GM12878 (cell line): ENCODE measurements at regions not wholly inside any gene's neighbourhood (a gene's known extent, or its start where the extent isn't known, plus 50 kb on each side); places are given as distances from the start of the nearest gene placed in this dataset.

Experiments
- ATAC-seq: fragments of 200-7000 bp; cut with Tn5 transposase; 3 replicates; pipeline ENCODE4 v1.9.1; 2020; ENCODE audit warnings: mild to moderate bottlenecking, moderate library complexity
- BruUV-seq: library from RNA; stranded (reverse); fragments of 400-500 nt; replicated peaks from 2 replicates; lab custom pipeline; 2021; lab: Mats Ljungman, UMichigan
- CTCF ChIA-PET: fragments of 300-600 bp; sonication (Branson Sonifier 250); formaldehyde crosslinking; extraction: SDS; loops from one replicate; lab custom pipeline; 2021; ENCODE audit warnings: inconsistent platforms; lab: Yijun Ruan, JAX
- POLR2A ChIA-PET: fragments of 350-600 bp; formaldehyde crosslinking; extraction: SDS; loops from one replicate; lab custom pipeline; 2021; ENCODE audit warnings: inconsistent platforms; lab: Charles Lee
- RAD21 ChIA-PET: fragments of 300-600 bp; sonication (Branson Sonifier 250); formaldehyde crosslinking; loops from one replicate; lab custom pipeline; 2023; ENCODE audit warnings: antibody characterized with exemption; ENCODE audit not compliant: unreplicated experiment; lab: Charles Lee
- SMC1A ChIA-PET: fragments of 300-600 bp; sonication (Branson Sonifier 250); formaldehyde crosslinking; loops from one replicate; lab custom pipeline; 2023; ENCODE audit not compliant: unreplicated experiment, uncharacterized antibody; lab: Charles Lee
- DNase-seq: peaks from one replicate; pipeline ENCODE4 v3.0.0-alpha.2; 2011; ENCODE audit warnings: low read depth, low spot score
- FAIRE-seq: peaks from 3 replicates; lab custom pipeline; 2011; peaks lifted over from hg19 to GRCh38; lab: Jason Lieb, UNC
- H2AFZ ChIP-seq: 2 replicates; pipeline ENCODE4 v1.6.0; 2011; ENCODE audit warnings: low read depth, low read length, control low read depth; ENCODE audit not compliant: control insufficient read depth
- H3K27ac ChIP-seq: 2 replicates; pipeline ENCODE4 v1.5.1; 2011; ENCODE audit warnings: control low read depth; ENCODE audit not compliant: control insufficient read depth, insufficient read depth
- H3K27me3 ChIP-seq, 2 experiments: replicated peaks in 1 of 2; 2 replicates each; pipeline versions ENCODE4 v1.6.0 to v1.6.1; 2011; ENCODE audit warnings: low read length in 1 of 2; ENCODE audit not compliant: control insufficient read depth in 2 of 2, insufficient read depth in 2 of 2
- H3K36me3 ChIP-seq, 2 experiments: 2 replicates each; pipeline ENCODE4 v1.5.1; 2011; ENCODE audit warnings: low read length in 1 of 2; ENCODE audit not compliant: control insufficient read depth in 2 of 2, insufficient read depth in 2 of 2
- H3K4me1 ChIP-seq: 2 replicates; pipeline ENCODE4 v1.6.1; 2011; ENCODE audit warnings: mild to moderate bottlenecking, low read length, moderate library complexity, mixed read lengths; ENCODE audit not compliant: control insufficient read depth, insufficient read depth
- H3K4me2 ChIP-seq: 2 replicates; pipeline ENCODE4 v1.6.0; 2011; ENCODE audit warnings: control low read depth; ENCODE audit not compliant: control insufficient read depth, insufficient read depth
- H3K4me3 ChIP-seq: fragments of 200-600 bp; sonication (generic); 2 replicates; pipeline ENCODE4 v1.5.1; 2016
- H3K79me2 ChIP-seq: 2 replicates; pipeline ENCODE4 v1.6.0; 2011; ENCODE audit warnings: low read length; ENCODE audit not compliant: control insufficient read depth, insufficient read depth
- H3K9ac ChIP-seq: 2 replicates; pipeline ENCODE4 v1.8.0; 2011; ENCODE audit warnings: low read length, control low read depth, mixed read lengths; ENCODE audit not compliant: control insufficient read depth, insufficient read depth
- H3K9me3 ChIP-seq: replicated peaks from 3 replicates; pipeline ENCODE4 v1.5.1; 2011; ENCODE audit warnings: mild to moderate bottlenecking, low read length; ENCODE audit not compliant: control insufficient read depth, insufficient read depth
- H4K20me1 ChIP-seq: 2 replicates; pipeline ENCODE4 v1.6.0; 2011; ENCODE audit not compliant: control insufficient read depth, insufficient read depth
- CHD4 ChIP-seq: fragments of 200-600 bp; sonication (generic); IDR thresholded peaks from 2 replicates; pipeline ENCODE4 v1.6.1; 2016; ENCODE audit warnings: mild to moderate bottlenecking
- IKZF1 ChIP-seq: fragments of 450-650 bp; conservative IDR thresholded peaks from 2 replicates; pipeline ENCODE4 v1.6.1; 2017; ENCODE audit warnings: antibody characterized with exemption, mild to moderate bottlenecking
- IRF4 ChIP-seq: IDR thresholded peaks from 2 replicates; pipeline ENCODE4 v1.6.1; 2011; ENCODE audit warnings: low read depth, low read length
- MTA2 ChIP-seq: fragments of 450-650 bp; IDR thresholded peaks from 2 replicates; pipeline ENCODE4 v1.6.1; 2016; ENCODE audit warnings: low read depth, mild to moderate bottlenecking, moderate library complexity
- MYC ChIP-seq: IDR thresholded peaks from 2 replicates; pipeline ENCODE4 v1.6.1; 2011; ENCODE audit warnings: mild to moderate bottlenecking, low read length, moderate library complexity, inconsistent platforms; ENCODE audit not compliant: insufficient read depth, insufficient replicate concordance, insufficient read length, severe bottlenecking
- NFYB ChIP-seq: IDR thresholded peaks from 2 replicates; pipeline ENCODE4 v1.6.1; 2011; ENCODE audit warnings: low read depth, mild to moderate bottlenecking, low read length, improper control_type of control experiment, moderate library complexity; ENCODE audit not compliant: insufficient read depth
- SMARCA5 ChIP-seq: fragments of 450-650 bp; IDR thresholded peaks from 2 replicates; pipeline ENCODE4 v1.6.1; 2017; ENCODE audit warnings: mild to moderate bottlenecking
- SREBF1 ChIP-seq: IDR thresholded peaks from 2 replicates; pipeline ENCODE4 v1.6.1; 2012; ENCODE audit warnings: mild to moderate bottlenecking, low read length
- ZNF24 ChIP-seq: fragments of 450-650 bp; IDR thresholded peaks from 2 replicates; pipeline ENCODE4 v1.6.1; 2017; ENCODE audit warnings: antibody characterized with exemption, mild to moderate bottlenecking
- WGBS: methylation state at CpG from one replicate; pipeline ENCODE4 v1.1.6; 2016; ENCODE audit warnings: low lambda C conversion rate; ENCODE audit not compliant: insufficient replicate concordance, insufficient coverage; ENCODE audit errors: missing lambda C conversion rate; 5-methylcytosine and 5-hydroxymethylcytosine counted together
- in situ Hi-C: fragments of 300-500 bp; cut with MboI; formaldehyde crosslinking; loops from 9 replicates; pipeline ENCODE4 v1.14.3; 2018; ENCODE audit warnings: mixed read lengths
- intact Hi-C: fragments of 100-400 bp; cut with micrococcal nuclease; formaldehyde crosslinking; loops from one replicate; pipeline ENCODE4 v1.14.2; 2022; ENCODE audit not compliant: unreplicated experiment
- TF ChIP-seq, protein P1 (sequence below): IDR thresholded peaks from 2 replicates; pipeline ENCODE4 v1.6.1; 2011; ENCODE audit warnings: borderline replicate concordance, low read depth, mild to moderate bottlenecking, moderate library complexity, low read length; ENCODE audit not compliant: insufficient read depth, poor library complexity, severe bottlenecking

DNA sequence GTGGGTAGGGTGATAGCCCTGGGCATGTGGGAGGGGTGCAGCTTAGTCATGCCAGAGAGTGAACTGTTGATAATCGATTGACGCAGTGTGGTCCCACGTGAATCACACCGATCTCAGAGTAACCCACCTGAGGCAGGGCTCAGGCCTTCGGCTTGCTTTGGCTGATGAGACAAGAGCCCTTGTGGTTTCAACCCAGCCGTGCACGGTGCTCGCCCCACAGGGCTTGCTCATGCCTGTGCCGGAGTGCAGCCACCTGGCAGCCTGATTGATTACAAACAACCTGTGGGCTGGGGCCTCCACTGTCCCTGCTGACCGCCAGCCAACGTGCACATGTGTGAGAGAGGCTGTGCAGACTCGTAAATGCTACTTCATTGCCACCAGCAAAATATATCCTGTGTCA, 144.9 kb upstream of the ADARB2 start:
- H3K9ac ChIP-seq = no peak overlapping the region
- no peaks in the 10 kb centered on the region for H3K4me1 ChIP-seq
- DNase-seq = no peak
- no peak overlapping the region for H3K4me3 ChIP-seq
- no peaks in the 10 kb centered on the region for H4K20me1 ChIP-seq
- no peak overlapping the region for H3K27ac ChIP-seq
- in situ Hi-C loops = no loop called here
- no TSS peak for BruUV-seq
- intact Hi-C loops = no loop called here
- TF ChIP-seq, protein P1, sequence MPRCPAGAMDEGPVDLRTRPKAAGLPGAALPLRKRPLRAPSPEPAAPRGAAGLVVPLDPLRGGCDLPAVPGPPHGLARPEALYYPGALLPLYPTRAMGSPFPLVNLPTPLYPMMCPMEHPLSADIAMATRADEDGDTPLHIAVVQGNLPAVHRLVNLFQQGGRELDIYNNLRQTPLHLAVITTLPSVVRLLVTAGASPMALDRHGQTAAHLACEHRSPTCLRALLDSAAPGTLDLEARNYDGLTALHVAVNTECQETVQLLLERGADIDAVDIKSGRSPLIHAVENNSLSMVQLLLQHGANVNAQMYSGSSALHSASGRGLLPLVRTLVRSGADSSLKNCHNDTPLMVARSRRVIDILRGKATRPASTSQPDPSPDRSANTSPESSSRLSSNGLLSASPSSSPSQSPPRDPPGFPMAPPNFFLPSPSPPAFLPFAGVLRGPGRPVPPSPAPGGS = no peak
- no peak for TF ChIP-seq SREBF1
- no peak for TF ChIP-seq MTA2
- TF ChIP-seq CHD4 = no peak
- TF ChIP-seq IKZF1 = no peak
- no peak for TF ChIP-seq SMARCA5
- no peak for TF ChIP-seq IRF4
- TF ChIP-seq ZNF24 = no peak
- TF ChIP-seq NFYB = no peak
- TF ChIP-seq MYC = no peak
- ChIA-PET RAD21 (no interaction called here), CTCF (no interaction called here), POLR2A (no interaction called here), SMC1A (no interaction called here)
- no peaks in the 10 kb centered on the region for H3K36me3 ChIP-seq
- no peaks in the 10 kb centered on the region for H3K9me3 ChIP-seq
- no peak overlapping the region for H3K4me2 ChIP-seq
- WGBS = 28% methylated on average over 12 of the region's 12 CpGs
- no peaks in the 10 kb centered on the region; a peak in 2 of 4 replicates for H3K27me3 ChIP-seq
- no peak overlapping the region for H2AFZ ChIP-seq
- ATAC-seq = no peak
- FAIRE-seq = no peak
- no peaks in the 10 kb centered on the region for H3K79me2 ChIP-seq
